HG02642 (cell line): ENCODE measurements at regions not wholly inside any gene's neighbourhood (a gene's known extent, or its start where the extent isn't known, plus 50 kb on each side); places are given as distances from the start of the nearest gene placed in this dataset.

Experiments
- ATAC-seq: cut with Tn5 transposase; IDR thresholded peaks from one replicate; pipeline ENCODE4 v1.9.1; 2021; ENCODE audit warnings: mild to moderate bottlenecking; ENCODE audit not compliant: unreplicated experiment, poor library complexity

GRCh38 chr7:12779947-12780346 lies 92.5 kb downstream of the ARL4A start:
- no peak for ATAC-seq

- ATAC-seq: no peak
Measured at GRCh38 chr7:12783421-12784095, 96.1 kb downstream of the ARL4A start.

- ATAC-seq: no peak
Measured at GRCh38 chr7:12785473-12785872, 98.0 kb downstream of the ARL4A start.

GRCh38 chr7:12786494-12786893 lies 99.1 kb downstream of the ARL4A start:
- no peak for ATAC-seq

GRCh38 chr7:12788171-12788570 lies 100.7 kb downstream of the ARL4A start:
- no peak for ATAC-seq

- no peak for ATAC-seq
Measured at GRCh38 chr7:12788591-12788990, 101.2 kb downstream of the ARL4A start.

GRCh38 chr7:12794722-12795302 lies 107.4 kb downstream of the ARL4A start:
- no peak for ATAC-seq

GRCh38 chr7:12796397-12797127 lies 109.1 kb downstream of the ARL4A start:
- no peak for ATAC-seq

- no peak for ATAC-seq
Measured at GRCh38 chr7:12800486-12800885, 113.1 kb downstream of the ARL4A start.

GRCh38 chr7:12801107-12801506 lies 113.7 kb downstream of the ARL4A start:
- no peak for ATAC-seq

- ATAC-seq: no peak
Measured at GRCh38 chr7:12802070-12802469, 114.6 kb downstream of the ARL4A start.

- ATAC-seq: no peak
Measured at GRCh38 chr7:12803542-12803941, 116.1 kb downstream of the ARL4A start.

GRCh38 chr7:12805518-12805928 lies 118.1 kb downstream of the ARL4A start:
- no peak for ATAC-seq

GRCh38 chr7:12805957-12806356 lies 118.5 kb downstream of the ARL4A start:
- no peak for ATAC-seq

- no peak for ATAC-seq
Measured at GRCh38 chr7:12809476-12809875, 122.0 kb downstream of the ARL4A start.

GRCh38 chr7:12812111-12812510 lies 124.7 kb downstream of the ARL4A start:
- ATAC-seq: no peak

- no peak for ATAC-seq
Measured at GRCh38 chr7:12814107-12814506, 126.7 kb downstream of the ARL4A start.

- no peak for ATAC-seq
Measured at GRCh38 chr7:12814828-12815227, 127.4 kb downstream of the ARL4A start.

GRCh38 chr7:12815426-12815825 lies 128.0 kb downstream of the ARL4A start:
- ATAC-seq: no peak

GRCh38 chr7:12815871-12816270 lies 128.4 kb downstream of the ARL4A start:
- ATAC-seq: no peak

GRCh38 chr7:12820777-12821176 lies 133.3 kb downstream of the ARL4A start:
- ATAC-seq: no peak

GRCh38 chr7:12821746-12822145 lies 134.3 kb downstream of the ARL4A start:
- ATAC-seq: no peak
